SH-SY5Y (cell line): ENCODE measurements at regions not wholly inside any gene's neighbourhood (a gene's known extent, or its start where the extent isn't known, plus 50 kb on each side); places are given as distances from the start of the nearest gene placed in this dataset.

Source experiments
- GATA2 ChIP-seq: IDR thresholded peaks from 2 replicates; pipeline ENCODE4 v1.6.1; 2011; ENCODE audit warnings: mild to moderate bottlenecking, low read depth, low read length
- GATA3 ChIP-seq: IDR thresholded peaks from 2 replicates; pipeline ENCODE4 v1.6.1; 2011; ENCODE audit warnings: low read depth, mild to moderate bottlenecking, low read length, moderate library complexity

- TF ChIP-seq GATA3 (no peak), GATA2 (no peak)
Measured at GRCh38 chr2:149877074-149877473, 289.5 kb upstream of the MMADHC start.
